CD4-positive, alpha-beta T cell treated with Interleukin-2 at 100 ng/mL for 4 hours (primary cell): ENCODE measurements at regions not wholly inside any gene's neighbourhood (a gene's known extent, or its start where the extent isn't known, plus 50 kb on each side); places are given as distances from the start of the nearest gene placed in this dataset.

Source experiments
- DNase-seq: peaks from one replicate; pipeline ENCODE4 v3.0.0-alpha.2; 2020; ENCODE audit warnings: low spot score

DNA sequence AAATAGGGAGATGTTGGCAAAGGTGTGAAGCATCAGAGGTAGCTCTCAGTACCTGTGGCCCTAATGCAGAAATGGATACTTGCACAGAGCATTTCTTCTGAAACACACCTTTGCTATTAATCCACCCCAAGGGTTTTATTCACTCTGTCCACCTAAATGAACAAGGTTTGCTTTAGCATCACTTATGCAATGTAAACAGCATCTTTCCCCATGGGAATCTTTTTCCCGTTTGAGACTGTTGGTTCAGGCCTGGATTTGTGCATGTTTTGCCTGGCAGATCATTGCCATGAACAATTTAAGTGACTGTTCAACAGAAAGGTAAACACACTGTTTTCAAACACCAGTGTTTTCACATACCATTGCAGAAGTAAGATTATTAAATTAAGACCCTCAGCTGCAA, 508.3 kb downstream of the SOX2 start:
- DNase-seq, result no peak

DNA sequence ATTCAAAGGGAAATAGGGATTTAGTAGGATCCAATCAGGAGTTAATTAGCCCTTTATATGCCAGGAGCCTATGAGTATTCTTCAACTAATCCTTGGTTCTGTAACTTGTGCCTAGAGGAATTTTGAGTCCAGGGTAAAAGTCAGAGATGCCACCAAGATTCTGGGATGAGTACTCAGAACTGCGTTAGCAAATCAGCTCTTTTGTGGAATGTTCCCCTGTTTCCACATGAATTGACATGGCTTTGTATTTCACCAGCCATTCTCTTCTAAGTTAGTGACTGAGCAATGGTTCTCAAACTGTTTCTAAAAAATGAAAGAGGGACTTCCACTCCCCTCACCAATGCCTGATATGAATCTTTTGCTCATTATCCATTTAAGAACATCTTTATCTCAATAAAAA, 508.7 kb downstream of the SOX2 start:
- DNase-seq, result no peak

DNA sequence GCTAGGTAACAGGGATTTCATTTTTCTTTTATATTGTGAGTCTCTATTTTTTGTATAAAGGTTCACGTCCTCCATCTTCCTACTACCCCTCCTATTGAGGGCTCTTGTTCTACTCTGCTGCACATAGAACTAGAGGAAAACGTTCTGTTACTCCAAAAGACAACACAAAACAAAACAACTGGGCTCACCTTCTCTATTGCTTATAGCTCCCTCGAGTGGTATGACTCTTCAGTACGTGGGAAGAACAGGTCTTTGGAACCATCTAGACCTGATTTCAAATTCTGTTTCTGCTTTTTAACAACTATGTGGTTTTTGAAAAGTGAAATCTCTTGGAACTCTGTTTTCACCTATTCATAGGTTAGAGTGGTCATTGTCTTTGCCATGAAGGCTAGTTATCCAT, 515.3 kb downstream of the SOX2 start:
- no peak for DNase-seq

DNA sequence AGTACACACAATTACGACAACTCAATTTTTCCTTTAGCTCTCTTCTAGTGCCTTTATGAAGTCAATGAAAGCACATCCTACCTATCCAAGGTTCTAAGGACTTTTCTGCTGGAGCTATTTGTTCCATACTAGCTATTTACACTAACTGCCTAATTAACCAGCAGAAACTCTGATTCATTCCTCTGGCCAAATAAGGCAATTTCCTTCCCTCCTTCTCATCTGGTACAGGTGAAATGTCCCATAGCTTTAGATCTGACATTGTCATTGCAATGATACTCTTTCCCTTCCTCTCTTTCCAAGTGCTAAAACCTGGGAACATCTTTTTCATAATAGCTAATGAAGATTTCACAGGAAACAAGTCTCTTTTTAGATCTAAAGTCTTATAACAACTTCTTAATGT, 521.7 kb downstream of the SOX2 start:
- DNase-seq, result no peak

DNA sequence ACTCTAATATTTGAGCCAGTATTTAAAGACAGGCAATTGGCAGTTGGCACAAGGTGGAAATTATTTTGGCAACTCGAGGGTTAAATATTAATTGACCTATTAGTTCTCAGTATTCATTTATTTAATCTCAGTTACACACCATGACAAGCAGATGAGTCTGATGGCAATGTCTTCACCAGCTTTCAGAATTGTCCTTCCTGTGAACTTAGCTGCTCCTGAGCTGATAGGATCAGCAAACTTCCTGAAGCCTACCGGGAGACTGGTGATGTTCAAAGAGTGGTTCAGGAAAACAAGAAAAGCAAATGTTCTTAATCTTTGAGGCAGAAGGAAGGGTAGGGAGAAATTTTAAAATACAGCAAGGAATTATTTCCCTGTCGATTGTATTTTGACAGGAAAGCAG, 522.2 kb downstream of the SOX2 start:
- no peak for DNase-seq

DNA sequence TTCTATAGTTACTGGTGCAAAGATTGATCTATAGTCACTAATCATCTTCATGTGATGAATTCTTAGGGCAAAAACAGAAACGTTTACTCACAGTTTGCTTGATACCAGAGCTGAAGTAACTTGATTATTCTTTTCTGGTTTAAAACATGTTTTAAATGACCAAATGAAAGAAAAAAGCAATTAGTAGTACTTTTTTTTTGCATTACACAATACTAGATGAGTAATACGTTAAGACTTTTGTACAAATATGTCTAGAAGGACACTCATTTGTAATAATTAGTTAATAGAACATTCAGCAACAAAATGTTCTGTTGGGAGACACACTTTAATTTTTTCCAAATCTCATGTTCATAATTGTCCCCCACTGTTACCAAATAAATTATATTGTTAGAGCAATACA, 523.2 kb downstream of the SOX2 start:
- DNase-seq, result no peak

DNA sequence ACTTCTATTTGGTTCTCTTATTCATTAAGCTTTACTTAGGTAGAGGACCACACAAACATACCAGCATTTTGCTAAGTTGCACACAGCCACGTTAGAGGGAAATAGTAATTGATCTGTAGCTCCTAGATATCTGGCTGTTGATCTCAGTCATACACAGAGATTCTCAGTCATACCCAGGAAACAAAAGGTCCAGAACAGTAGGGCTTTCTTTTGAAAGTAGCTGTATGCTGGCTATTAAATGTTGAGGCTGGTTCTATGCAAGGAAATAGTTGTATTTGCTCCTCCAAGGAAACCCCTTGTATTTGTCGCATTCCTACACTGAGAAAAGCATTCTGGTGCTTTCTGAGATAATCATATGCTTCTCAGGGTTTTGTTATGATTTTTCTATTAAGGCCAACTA, 523.8 kb downstream of the SOX2 start:
- DNase-seq, result no peak

DNA sequence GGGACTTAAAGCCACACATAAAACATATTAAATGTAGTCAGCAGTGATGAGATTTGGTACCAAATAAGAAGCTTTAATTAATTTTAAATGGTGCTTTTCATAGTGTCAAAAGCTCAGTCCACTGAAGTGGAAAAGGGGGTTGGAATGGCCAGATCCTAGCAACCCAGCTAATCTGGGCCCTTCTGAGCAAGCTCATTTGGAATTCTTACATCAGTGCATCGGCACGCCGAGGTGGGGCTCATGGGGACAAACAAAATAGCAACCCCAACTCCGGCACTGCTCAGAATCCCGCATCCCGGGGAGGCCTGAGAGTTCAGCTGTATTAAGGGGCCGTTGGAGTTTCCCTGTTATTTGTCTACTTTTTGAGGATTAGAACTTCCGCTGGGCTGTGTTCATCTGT, 526.4 kb downstream of the SOX2 start:
- DNase-seq, result no peak

DNA sequence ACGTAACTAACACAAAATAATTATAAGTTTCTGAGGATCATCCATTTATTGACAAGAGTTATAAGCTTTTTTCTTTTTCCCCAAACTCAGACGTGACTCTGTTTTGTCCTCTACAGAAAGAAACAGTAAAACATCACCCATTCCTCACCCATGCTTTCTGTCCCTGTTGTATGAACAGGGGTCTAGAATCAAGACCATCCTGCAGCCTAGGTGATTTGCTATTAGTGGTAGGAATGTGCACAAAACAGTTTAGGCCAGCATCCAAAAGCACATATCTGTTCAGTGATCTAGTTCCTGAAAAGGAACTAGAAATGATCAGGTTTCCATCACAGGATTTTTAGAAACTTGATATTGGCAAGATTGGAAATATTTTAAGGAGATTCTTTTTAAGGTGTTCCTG, 527.6 kb downstream of the SOX2 start:
- no peak for DNase-seq

DNA sequence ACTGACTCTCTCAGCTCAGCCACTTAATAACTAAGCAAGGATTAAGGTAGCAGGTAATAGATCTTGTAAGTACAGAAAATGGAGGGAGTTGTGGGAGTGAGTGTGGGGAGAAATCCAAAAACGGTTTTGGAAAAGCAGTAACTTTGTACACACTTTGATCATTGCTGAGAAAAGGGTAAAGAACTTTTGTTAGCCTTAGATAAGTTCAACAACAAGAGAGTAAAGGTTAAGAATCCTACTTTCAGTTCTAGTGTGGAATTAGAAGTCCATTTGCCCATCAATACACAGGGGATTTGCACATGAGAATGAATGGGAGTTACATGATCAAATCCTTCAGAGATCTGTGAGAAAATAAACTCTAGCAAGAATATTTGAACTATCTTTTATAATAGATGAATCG, 528.7 kb downstream of the SOX2 start:
- no peak for DNase-seq

DNA sequence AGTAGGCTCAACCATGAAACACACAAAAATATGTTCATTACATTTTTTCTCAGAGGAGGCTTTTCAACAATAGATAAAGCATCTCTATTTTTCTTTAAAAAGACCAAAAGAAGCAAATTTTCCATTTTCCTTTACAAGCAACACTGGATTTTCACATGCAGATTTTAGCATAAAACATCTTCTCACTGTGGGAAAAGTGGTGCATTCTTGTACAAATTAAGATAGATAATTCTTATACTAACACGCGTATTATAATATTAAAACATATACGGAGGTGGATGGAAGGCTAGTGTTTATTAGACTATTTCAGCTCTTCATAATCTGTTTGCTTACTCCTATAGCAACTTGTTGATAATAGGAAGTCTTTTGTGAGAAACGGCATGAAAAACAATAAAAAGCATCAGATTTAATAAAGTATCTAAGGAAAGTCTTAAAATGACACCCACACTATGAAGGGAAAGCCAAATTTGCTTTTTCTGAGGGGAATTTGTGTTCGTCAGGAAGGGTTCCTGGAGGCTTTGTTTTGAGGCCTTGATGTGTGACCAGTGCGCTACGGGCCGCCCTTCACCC, 529.6 kb downstream of the SOX2 start:
- DNase-seq, result no peak

DNA sequence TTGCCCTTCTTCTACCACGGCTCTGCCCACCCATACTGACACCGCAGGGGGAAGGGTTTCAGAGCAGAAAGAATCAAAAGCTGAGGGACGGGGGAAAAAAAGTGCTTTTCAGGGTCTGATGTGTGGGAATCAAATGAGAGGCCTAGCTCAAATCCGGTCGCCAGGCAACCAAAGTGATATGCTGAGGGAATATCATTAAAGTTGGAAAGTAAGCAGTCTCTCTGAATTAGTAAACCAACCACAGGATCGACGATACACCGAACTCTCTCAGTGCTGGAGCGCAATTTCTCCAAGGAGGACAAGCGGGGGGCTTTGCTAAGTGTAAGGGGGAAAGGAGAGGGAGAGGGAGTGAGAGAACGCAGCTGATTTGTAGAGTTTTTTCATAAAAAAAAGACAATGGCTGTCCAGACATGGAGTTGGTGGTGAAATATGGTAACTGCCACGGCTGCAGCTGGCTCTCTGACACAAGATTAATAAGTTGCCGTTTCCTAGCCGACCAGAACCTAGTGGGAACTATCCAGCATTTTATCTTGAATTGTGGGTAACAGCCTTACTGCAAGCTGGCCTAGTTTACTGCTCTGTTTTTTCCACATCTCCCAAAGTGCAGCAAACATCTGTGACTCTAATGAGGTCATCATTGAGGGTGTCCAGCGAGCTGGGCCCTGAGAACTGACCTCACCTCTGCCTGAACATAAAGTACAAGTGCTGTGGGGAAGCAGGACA, 530.2 kb downstream of the SOX2 start:
- DNase-seq, result no peak

DNA sequence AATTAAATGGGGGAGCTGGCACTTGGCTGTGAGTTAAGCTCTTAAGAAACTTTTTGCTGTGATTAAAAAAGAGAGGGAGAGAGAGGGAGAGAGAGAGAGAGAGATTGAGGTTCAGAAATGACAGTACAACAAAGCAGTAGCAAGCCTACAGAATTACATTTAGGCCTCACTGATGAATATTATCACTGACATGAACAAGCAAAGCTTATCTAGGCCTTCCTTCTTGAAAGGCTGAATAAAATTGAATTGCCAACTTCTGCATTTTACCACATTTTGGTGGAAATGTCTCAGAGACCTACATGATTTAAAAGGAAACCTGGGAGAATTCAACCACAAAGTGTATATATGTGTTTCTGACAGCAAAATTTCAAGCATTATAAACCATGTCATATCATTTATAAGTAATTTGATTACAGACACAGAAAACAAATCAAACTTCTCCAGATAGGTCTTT, 530.8 kb downstream of the SOX2 start:
- no peak for DNase-seq

DNA sequence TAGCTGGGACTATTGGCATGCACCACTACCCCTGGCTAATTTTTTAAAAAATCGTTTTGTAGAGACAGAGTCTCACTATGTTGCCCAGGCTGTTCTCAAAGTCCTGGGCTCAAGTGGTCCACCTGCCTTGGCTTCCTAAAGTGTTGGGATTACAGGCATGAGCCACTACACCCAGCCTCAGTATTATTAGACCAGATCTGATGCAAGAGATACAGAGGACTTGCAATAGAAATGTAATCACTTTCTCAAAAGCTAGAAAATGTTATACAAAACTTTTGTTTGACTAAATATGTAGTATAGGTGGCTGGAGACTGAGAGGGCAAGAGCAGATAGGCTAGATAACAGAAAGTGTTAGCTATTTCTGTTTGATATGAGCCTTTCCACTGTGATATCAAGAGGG, 531.9 kb downstream of the SOX2 start:
- no peak for DNase-seq

DNA sequence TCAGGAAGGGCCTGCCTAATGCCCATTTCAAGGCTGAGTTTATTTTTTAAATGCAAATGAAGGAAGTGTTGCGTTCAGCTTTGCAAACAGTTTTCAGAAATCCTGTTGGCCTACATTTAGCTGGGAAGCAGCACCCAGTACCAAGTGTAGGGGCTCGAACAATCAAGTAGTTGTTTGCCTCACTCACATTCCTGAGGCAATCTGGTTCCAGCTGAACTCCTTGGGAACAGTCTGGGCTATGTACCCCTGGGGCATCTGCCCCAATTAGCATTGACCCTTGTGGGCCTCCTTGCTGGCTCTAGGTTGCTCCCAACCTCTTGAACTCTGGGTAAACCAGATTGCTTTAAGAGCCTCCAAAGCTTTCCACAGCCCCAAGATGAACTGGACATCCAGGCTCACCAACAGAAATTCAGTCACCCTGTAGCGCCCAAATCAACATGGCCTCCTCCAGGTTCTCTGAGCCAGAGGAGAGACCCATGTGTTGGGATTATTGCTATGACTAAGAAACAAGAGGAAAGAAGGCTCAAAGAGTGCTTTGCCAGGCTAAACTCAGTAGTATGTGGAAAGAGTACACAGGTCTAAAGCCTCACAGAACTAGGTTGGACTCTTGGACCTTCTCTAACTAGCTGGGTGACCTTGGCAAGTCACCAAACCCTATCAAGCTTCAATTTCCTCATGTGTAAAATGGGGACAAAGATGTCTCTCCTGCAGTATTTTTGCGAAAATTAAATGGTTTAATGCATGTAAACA, 532.7 kb downstream of the SOX2 start:
- DNase-seq, result no peak

DNA sequence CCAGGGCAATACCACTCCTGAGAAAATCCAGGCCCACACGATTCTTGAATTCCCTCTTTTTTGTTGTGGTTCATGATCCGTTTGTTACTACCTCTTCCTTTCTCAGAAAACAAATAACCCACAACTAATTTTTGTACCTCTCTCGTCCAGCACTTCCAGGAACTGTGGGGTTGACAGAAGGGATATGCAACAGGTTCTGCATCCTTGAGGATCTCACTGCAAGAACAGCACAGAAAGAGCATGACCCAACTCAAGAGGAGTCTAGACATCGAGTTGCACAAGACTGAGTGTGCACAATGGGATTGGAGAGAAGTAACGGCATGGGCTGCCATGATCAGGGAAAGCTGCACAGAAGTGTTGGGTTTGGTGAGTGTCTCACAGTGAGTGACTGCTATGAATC, 533.3 kb downstream of the SOX2 start:
- DNase-seq, result no peak

DNA sequence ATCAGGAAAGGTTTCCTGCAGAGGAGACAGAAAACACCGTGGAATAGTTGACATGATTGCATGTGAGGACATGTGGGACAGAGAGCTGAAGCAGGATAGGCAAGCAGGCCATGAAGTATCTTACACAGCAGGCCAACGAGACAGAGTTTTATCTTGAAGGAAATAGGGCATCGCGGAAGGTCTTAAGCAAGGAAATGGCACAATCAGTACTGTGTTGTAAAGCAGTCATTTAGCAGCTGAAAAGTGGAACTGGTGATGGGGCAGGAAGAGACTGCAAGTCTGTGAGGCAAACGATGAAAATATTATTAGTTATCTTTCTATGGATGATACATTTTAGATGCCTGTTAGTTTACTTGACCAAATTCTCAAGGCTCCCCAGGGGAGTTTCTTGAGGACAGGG, 535.1 kb downstream of the SOX2 start:
- DNase-seq, result no peak

DNA sequence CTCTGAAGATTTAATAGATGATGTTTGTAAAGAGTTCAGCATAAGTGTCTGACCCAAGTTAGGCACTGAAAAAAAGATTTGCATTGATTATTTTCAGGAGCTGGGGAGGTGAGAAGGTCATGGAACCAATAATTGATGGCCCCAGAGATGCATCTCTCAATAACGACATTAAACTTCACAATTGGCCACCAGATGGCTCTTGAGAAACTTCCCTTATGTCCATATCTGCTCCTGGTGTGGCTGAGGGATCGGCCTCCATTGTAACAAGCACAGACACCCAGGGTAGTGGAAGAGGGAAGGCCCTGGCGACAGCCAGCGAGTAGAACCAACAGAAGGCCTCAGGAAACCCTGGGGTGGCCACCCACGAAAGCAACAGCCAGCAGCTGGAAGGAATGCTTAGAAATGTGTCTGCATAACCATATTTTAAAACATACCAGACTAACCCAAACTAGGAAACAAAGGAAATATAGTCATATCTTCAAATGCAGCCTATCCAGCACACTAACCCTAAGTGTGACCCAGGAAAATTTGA, 536.7 kb downstream of the SOX2 start:
- no peak for DNase-seq

DNA sequence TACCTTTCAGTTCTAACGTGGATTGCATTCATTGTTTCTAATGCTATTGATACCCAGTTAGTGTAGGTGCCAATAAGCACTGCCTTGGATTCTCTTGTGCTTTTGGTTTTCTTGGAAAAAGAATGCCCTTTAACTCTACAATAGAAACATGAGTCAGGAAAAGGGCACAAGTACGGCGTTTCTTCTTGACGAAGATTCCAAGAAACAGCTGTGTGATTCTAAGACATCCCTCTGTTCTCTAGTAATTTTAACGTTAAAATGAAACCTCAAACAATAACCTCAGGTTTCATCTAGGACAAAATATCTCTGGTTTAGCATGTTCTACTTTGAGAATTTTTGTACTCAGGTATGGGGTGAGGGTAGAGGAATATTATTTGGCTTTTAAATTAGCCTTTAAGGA, 540.5 kb upstream of the ATP11B start:
- no peak for DNase-seq

DNA sequence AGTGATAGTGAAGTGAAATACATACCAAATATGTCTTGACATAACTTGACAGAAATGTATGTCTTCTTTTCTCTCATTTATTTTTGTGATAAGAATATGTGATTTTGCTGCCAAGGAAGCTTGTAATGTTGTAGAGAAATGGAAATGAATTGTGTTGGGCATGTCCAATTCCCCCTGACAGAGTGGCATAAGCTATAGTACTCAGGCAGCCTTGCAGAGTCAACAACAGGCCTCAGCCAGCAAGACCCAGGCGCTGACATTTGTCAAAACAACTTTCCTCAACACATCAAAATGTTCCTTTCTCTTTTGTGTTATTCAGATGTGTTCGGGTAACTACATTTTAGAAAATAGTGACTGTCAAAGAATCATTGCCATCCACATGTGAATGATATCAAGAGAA, 538.1 kb upstream of the ATP11B start:
- no peak for DNase-seq

DNA sequence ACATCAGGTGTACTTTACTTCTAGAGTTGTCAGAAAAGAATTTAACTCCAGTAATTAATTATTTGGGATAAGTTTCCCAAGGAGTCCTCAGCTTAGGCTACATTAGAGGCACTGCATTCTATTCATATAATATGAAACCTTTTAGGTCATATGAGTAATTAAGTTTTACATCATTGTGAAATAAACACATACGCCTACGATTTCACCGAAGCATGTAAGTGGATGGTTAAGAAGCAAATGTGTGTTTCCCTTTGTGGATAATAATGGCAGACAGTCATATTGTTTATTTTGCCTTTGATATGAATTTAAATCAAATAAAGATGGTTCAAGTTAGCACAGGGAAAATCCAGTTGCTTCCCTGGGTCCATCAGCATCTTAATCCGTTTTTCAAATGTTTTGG, 535.9 kb upstream of the ATP11B start:
- DNase-seq, result no peak

DNA sequence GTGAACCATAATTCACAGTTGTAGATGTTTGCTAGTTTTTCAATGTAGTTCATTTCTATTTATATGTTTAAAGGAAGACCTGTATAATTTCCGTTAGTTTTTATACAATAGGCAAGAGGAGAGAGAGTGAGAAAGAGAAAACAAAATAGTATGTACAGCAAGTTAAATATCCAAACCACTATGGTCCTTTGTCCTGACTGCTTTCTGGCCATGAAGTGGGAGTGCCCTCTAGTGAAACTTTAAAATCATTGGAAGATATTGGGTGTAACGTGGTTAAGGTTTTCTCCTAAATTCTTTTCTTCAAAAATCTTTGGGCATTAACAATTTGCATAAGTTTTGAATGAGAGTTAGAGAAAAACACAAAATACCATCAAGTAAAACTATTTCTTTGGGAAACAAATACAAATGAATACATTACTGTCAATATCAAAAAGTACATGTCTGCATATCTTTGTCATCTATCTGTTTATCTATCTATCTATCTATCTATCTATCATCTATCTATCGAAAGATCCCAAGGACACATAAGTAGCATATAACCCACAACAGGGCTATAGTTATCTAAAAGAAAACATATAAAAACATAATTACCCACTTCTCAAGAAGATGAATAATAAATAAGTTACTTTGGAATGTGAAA, 534.6 kb upstream of the ATP11B start:
- DNase-seq, result no peak

DNA sequence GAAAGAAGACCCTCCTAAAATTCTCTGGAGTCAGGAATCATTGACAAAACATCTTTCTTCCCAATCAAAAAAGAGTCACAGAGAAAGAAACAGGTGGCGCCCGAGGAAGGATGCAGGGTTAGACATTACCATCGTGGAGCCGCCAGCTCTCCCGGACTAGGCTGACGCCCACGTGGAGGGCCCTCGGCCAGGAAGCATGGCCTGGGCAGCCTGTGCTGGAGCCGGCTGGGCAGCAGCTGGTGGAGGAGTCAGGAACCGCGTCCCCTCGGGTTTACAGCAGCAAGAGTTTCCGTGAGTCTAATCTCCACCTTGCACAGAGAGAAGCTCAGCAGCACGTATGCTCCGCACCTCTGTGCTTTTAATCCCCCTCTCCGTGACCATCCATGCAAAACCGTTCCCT, 533.7 kb upstream of the ATP11B start:
- DNase-seq, result no peak
